H1 (cell line): ENCODE measurements at regions not wholly inside any gene's neighbourhood (a gene's known extent, or its start where the extent isn't known, plus 50 kb on each side); places are given as distances from the start of the nearest gene placed in this dataset.

ENCODE experiments used
- CTCF ChIA-PET: fragments of 300-600 bp; sonication (Branson Sonifier 250); formaldehyde crosslinking; loops from one replicate; lab custom pipeline; 2021; ENCODE audit not compliant: partially characterized antibody; lab: Charles Lee
- POLR2A ChIA-PET: fragments of 300-600 bp; sonication (Branson Sonifier 250); formaldehyde crosslinking; loops from one replicate; lab custom pipeline; 2021; ENCODE audit warnings: inconsistent platforms; ENCODE audit not compliant: partially characterized antibody; lab: Charles Lee
- DNase-seq, 2 experiments: peaks; one replicate each; pipeline versions ENCODE4 v3.0.0 to v3.0.0-alpha.2; 2010 to 2022; ENCODE audit warnings: low spot score in 2 of 2, low read depth in 1 of 2, mixed read lengths in 1 of 2
- FAIRE-seq: peaks from 2 replicates; lab custom pipeline; 2011; peaks lifted over from hg19 to GRCh38; lab: Jason Lieb, UNC
- H2AFZ ChIP-seq: 2 replicates; pipeline ENCODE4 v1.8.1; 2012; ENCODE audit warnings: low read length, inconsistent platforms
- H2AK5ac ChIP-seq: 2 replicates; pipeline ENCODE4 v1.6.1; 2013; ENCODE audit warnings: low read depth, low read length
- H2BK120ac ChIP-seq: replicated peaks from 2 replicates; pipeline ENCODE3; 2013; ENCODE audit warnings: low read depth, low read length, inconsistent platforms
- H2BK12ac ChIP-seq: 2 replicates; pipeline ENCODE4 v1.6.1; 2013; ENCODE audit warnings: low read depth, low read length
- H2BK15ac ChIP-seq: 2 replicates; pipeline ENCODE4 v1.6.1; 2013; ENCODE audit warnings: low read length
- H2BK20ac ChIP-seq: 2 replicates; pipeline ENCODE4 v1.6.1; 2013; ENCODE audit warnings: low read length
- H2BK5ac ChIP-seq: 2 replicates; pipeline ENCODE4 v1.6.1; 2013; ENCODE audit warnings: low read depth, low read length
- H3K14ac ChIP-seq: 2 replicates; pipeline ENCODE4 v1.6.1; 2013; ENCODE audit warnings: inconsistent platforms; ENCODE audit not compliant: insufficient read length
- H3K18ac ChIP-seq: 2 replicates; pipeline ENCODE4 v1.6.1; 2013; ENCODE audit warnings: low read length; ENCODE audit errors: extremely low read depth
- H3K23ac ChIP-seq: 2 replicates; pipeline ENCODE4 v1.6.1; 2013; ENCODE audit warnings: inconsistent platforms; ENCODE audit not compliant: insufficient read length
- H3K23me2 ChIP-seq: 2 replicates; pipeline ENCODE4 v1.6.1; 2013; ENCODE audit warnings: low read depth, low read length
- H3K27ac ChIP-seq: 2 replicates; pipeline ENCODE4 v1.6.1; 2011; ENCODE audit warnings: low read depth, low read length, inconsistent platforms
- H3K27me3 ChIP-seq, 4 experiments: replicated peaks in 1 of 4; 1 replicate in 1 of 4; 2 replicates in 3 of 4; pipeline versions ENCODE4 v1.6.1 to v1.8.1; 2011 to 2013; ENCODE audit warnings: low read length in 3 of 4, mild to moderate bottlenecking in 3 of 4, inconsistent platforms in 2 of 4, mixed read lengths in 2 of 4, moderate library complexity in 1 of 4; ENCODE audit not compliant: control insufficient read depth in 3 of 4, insufficient read depth in 3 of 4; ENCODE audit errors: extremely low read depth in 1 of 4
- H3K36me3 ChIP-seq, 4 experiments: 2 replicates each; pipeline versions ENCODE4 v1.6.1 to v1.8.1; 2011 to 2013; ENCODE audit warnings: mild to moderate bottlenecking in 4 of 4, low read length in 3 of 4, moderate library complexity in 2 of 4, control low read depth in 1 of 4, inconsistent platforms in 1 of 4; ENCODE audit not compliant: insufficient read depth in 4 of 4, control insufficient read depth in 2 of 4
- H3K4ac ChIP-seq: replicated peaks from 2 replicates; pipeline ENCODE3; 2013; ENCODE audit warnings: low read length, low read depth, mixed read lengths, inconsistent platforms; ENCODE audit not compliant: insufficient read length
- H3K4me1 ChIP-seq, 4 experiments: replicated peaks in 1 of 4; 1 replicate in 1 of 4; 2 replicates in 3 of 4; pipeline versions ENCODE4 v1.6.1 to v1.8.1; 2011 to 2013; ENCODE audit warnings: low read length in 3 of 4, inconsistent platforms in 2 of 4, mixed read lengths in 1 of 4; ENCODE audit not compliant: insufficient read depth in 4 of 4, control insufficient read depth in 3 of 4
- H3K4me2 ChIP-seq, 2 experiments: 2 replicates each; pipeline versions ENCODE4 v1.6.1 to v1.8.1; 2011 to 2013; ENCODE audit warnings: low read depth in 2 of 2, low read length in 2 of 2, control low read depth in 1 of 2, inconsistent platforms in 1 of 2, mild to moderate bottlenecking in 1 of 2; ENCODE audit not compliant: insufficient read depth in 1 of 2
- H3K4me3 ChIP-seq, 4 experiments: fragments of 200-600, 300-600 bp in 1 of 4; sonication (generic), shearing (Covaris generic), sonication (Bioruptor Twin) in 1 of 4; 2 replicates each; pipeline versions ENCODE4 v1.5.1 to v1.8.1; 2011 to 2016; ENCODE audit warnings: low read length in 4 of 4, low read depth in 3 of 4, control low read depth in 2 of 4, inconsistent platforms in 2 of 4, mild to moderate bottlenecking in 2 of 4, mixed read lengths in 1 of 4, moderate library complexity in 1 of 4; ENCODE audit not compliant: insufficient read depth in 2 of 4; ENCODE audit errors: extremely low read depth in 1 of 4
- H3K56ac ChIP-seq: replicated peaks from 2 replicates; pipeline ENCODE3; 2013; ENCODE audit warnings: low read depth, mild to moderate bottlenecking, mixed read lengths, low read length, inconsistent platforms; ENCODE audit not compliant: insufficient read length
- H3K79me1 ChIP-seq: 2 replicates; pipeline ENCODE4 v1.6.1; 2013; ENCODE audit warnings: low read depth, low read length, control low read depth
- H3K79me2 ChIP-seq, 2 experiments: 2 replicates each; pipeline versions ENCODE4 v1.6.1 to v1.8.1; 2012 to 2013; ENCODE audit warnings: low read length in 2 of 2, mild to moderate bottlenecking in 2 of 2, inconsistent platforms in 1 of 2; ENCODE audit not compliant: insufficient read depth in 2 of 2, control insufficient read depth in 1 of 2
- H3K9ac ChIP-seq, 4 experiments: replicated peaks in 1 of 4; 1 replicate in 1 of 4; 2 replicates in 3 of 4; pipeline versions ENCODE4 v1.6.1 to v1.8.1; 2011 to 2013; ENCODE audit warnings: low read depth in 3 of 4, low read length in 3 of 4, control low read depth in 2 of 4, mild to moderate bottlenecking in 2 of 4, moderate library complexity in 2 of 4, inconsistent platforms in 1 of 4; ENCODE audit errors: extremely low read depth in 1 of 4
- H3K9me3 ChIP-seq, 2 experiments: 2 replicates each; pipeline versions ENCODE4 v1.6.1 to v1.8.1; 2012 to 2013; ENCODE audit warnings: mild to moderate bottlenecking in 2 of 2, moderate library complexity in 2 of 2, control low read depth in 1 of 2, inconsistent platforms in 1 of 2, low read depth in 1 of 2, low read length in 1 of 2, mixed read lengths in 1 of 2; ENCODE audit not compliant: insufficient read depth in 2 of 2
- H4K20me1 ChIP-seq, 2 experiments: replicated peaks in 1 of 2; 2 replicates each; pipeline versions ENCODE3 to v1.8.1; 2011 to 2013; ENCODE audit warnings: inconsistent platforms in 2 of 2, low read length in 2 of 2, mild to moderate bottlenecking in 1 of 2; ENCODE audit not compliant: insufficient read depth in 2 of 2, control insufficient read depth in 1 of 2
- H4K5ac ChIP-seq: 2 replicates; pipeline ENCODE4 v1.6.1; 2013; ENCODE audit warnings: low read length, low read depth, mixed read lengths, inconsistent platforms; ENCODE audit not compliant: insufficient read length
- H4K8ac ChIP-seq: 2 replicates; pipeline ENCODE4 v1.8.0; 2013; ENCODE audit warnings: mild to moderate bottlenecking, moderate library complexity, low read length, inconsistent platforms; ENCODE audit not compliant: insufficient read depth; ENCODE audit errors: extremely low read depth
- H4K91ac ChIP-seq: replicated peaks from 2 replicates; pipeline ENCODE3; 2013; ENCODE audit warnings: low read length, mixed read lengths, inconsistent platforms; ENCODE audit not compliant: insufficient read length
- RXRA ChIP-seq: IDR thresholded peaks from 2 replicates; pipeline ENCODE4 v1.6.1; 2011; ENCODE audit warnings: low read depth, mild to moderate bottlenecking, low read length, moderate library complexity; ENCODE audit not compliant: insufficient read depth
- TAF7 ChIP-seq: optimal IDR thresholded peaks from 2 replicates; pipeline ENCODE3; 2011; ENCODE audit warnings: low read depth, mild to moderate bottlenecking, inconsistent platforms, low read length, moderate library complexity, borderline replicate concordance
- WGBS, 2 experiments: shearing (Covaris generic) in 1 of 2; methylation state at CpG; one replicate each; pipeline versions ENCODE4 v1.1.6 to v1.1.7; 2013 to 2015; ENCODE audit warnings: low lambda C conversion rate in 2 of 2, mixed read lengths in 2 of 2, inconsistent platforms in 1 of 2, low coverage in 1 of 2, missing lambda C conversion rate in 1 of 2; ENCODE audit not compliant: insufficient replicate concordance in 2 of 2, insufficient coverage in 1 of 2, insufficient read length in 1 of 2; ENCODE audit errors: extremely low coverage in 1 of 2, missing lambda C conversion rate in 1 of 2; 5-methylcytosine and 5-hydroxymethylcytosine counted together

DNA sequence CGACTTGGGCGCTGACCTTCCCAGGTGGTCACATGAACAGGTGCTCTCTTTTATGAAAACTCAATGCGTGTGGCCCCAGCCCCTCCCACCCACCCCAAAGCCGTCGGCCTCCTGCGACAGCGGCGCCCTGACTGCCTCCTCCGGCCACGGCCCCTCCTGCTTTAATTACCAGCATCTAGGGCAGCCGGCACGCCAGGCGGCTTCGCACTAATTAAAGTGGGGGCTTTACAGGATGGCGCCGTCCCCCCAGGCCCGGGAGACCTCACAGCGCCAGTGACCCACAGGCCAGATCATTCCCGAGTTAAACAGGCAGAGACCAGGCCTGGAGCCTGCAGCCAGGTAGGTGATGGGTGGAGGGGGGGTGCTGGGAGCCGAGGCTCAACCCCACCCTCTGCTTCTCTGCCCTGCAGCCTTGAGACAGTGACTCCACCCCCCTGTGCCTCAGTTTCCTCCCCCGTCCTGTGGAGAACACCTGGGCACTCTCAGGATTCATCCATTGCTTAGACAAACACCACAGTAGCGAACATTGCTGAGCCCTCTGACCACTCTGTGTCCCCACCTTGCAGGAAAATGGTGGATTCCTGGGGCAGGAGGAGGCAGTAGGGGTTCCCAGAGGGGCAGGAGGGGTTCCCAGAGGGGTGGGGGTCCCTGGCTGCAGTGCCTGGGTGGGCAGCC lies 100.8 kb downstream of the MICALL2 start:
- 86% methylated on average over 21 of the region's 22 CpGs; no CpG with 5 or more reads in 1 of the 2 experiments for WGBS, 2 experiments
- ChIA-PET CTCF (interaction anchor here (1.0 to 1.1 kb wide), 2 partner anchors 16 to 116 kb away, joined by 3 read pairs; no protein-coding TSS in a partner anchor), POLR2A (no interaction called here)
- Histone ChIP-seq H3K18ac (no peak overlapping the region), H2BK12ac (no peak overlapping the region), H3K9me3 (no peaks in the 10 kb centered on the region), H3K4me2 (no peak overlapping the region), H3K23me2 (no peaks in the 10 kb centered on the region), H3K4ac (no peak overlapping the region), H3K27ac (no peak overlapping the region), H3K9ac (no peak overlapping the region), H2BK15ac (no peak overlapping the region), H2BK5ac (no peak overlapping the region), H2BK120ac (no peak overlapping the region), H2AK5ac (no peak overlapping the region), H3K79me1 (no peaks in the 10 kb centered on the region), H2BK20ac (no peak overlapping the region), H3K4me3 (no peak overlapping the region), H4K20me1 (peaks cover 0 to 2% of the 10 kb centered on the region in 2 experiments), H4K5ac (no peak overlapping the region), H2AFZ (no peak overlapping the region), H4K8ac (no peak overlapping the region), H3K36me3 (no peaks in the 10 kb centered on the region), H3K79me2 (no peaks in the 10 kb centered on the region), H3K23ac (no peak overlapping the region), H3K14ac (no peak overlapping the region), H3K27me3 (no peaks in the 10 kb centered on the region; a peak in 1 of 7 replicates), H3K56ac (no peak overlapping the region), H3K4me1 (no peaks in the 10 kb centered on the region), H4K91ac (no peak overlapping the region)
- FAIRE-seq (no peak), DNase-seq (no peak)
- TF ChIP-seq RXRA (no peak), TAF7 (no peak)
